Hepatocyte (in vitro differentiated cells): ENCODE measurements at regions not wholly inside any gene's neighbourhood (a gene's known extent, or its start where the extent isn't known, plus 50 kb on each side); places are given as distances from the start of the nearest gene placed in this dataset.

Source experiments
- DNase-seq: peaks from one replicate; pipeline ENCODE4 v3.0.0-alpha.2; 2016; ENCODE audit warnings: low spot score
- H2AFZ ChIP-seq: fragments of 200-600 bp; sonication (generic); 2 replicates; pipeline ENCODE4 v1.6.0; 2016; ENCODE audit warnings: antibody characterized with exemption, mild to moderate bottlenecking
- H3K27ac ChIP-seq: fragments of 200-600 bp; sonication (generic); 2 replicates; pipeline ENCODE4 v1.5.1; 2016; ENCODE audit warnings: mild to moderate bottlenecking
- H3K27me3 ChIP-seq: fragments of 200-600 bp; sonication (generic); 2 replicates; pipeline ENCODE4 v1.6.1; 2016
- H3K36me3 ChIP-seq: fragments of 200-600 bp; sonication (generic); replicated peaks from 2 replicates; pipeline ENCODE4 v1.5.1; 2016; ENCODE audit warnings: low read depth; ENCODE audit not compliant: insufficient read depth
- H3K4me1 ChIP-seq: fragments of 200-600 bp; sonication (generic); 2 replicates; pipeline ENCODE4 v1.5.1; 2016; ENCODE audit warnings: mild to moderate bottlenecking, moderate library complexity; ENCODE audit not compliant: insufficient read depth
- H3K4me2 ChIP-seq: fragments of 200-600 bp; sonication (generic); 2 replicates; pipeline ENCODE4 v1.6.0; 2016
- H3K4me3 ChIP-seq: fragments of 200-600 bp; sonication (generic); 2 replicates; pipeline ENCODE4 v1.5.1; 2016; ENCODE audit warnings: mild to moderate bottlenecking
- H3K79me2 ChIP-seq: fragments of 200-600 bp; sonication (generic); 2 replicates; pipeline ENCODE4 v1.6.0; 2017; ENCODE audit warnings: mild to moderate bottlenecking
- H3K9me2 ChIP-seq: fragments of 200-600 bp; sonication (generic); replicated peaks from 2 replicates; pipeline ENCODE4 v1.6.0; 2017; ENCODE audit warnings: mild to moderate bottlenecking; ENCODE audit not compliant: insufficient read depth
- H3K9me3 ChIP-seq: fragments of 200-600 bp; sonication (generic); 2 replicates; pipeline ENCODE4 v1.5.1; 2016; ENCODE audit warnings: low read depth, mild to moderate bottlenecking
- H4K20me1 ChIP-seq: fragments of 200-600 bp; sonication (generic); 2 replicates; pipeline ENCODE4 v1.6.0; 2016; ENCODE audit warnings: mild to moderate bottlenecking; ENCODE audit not compliant: insufficient read depth, poor library complexity, severe bottlenecking
- EZH2 ChIP-seq: fragments of 200-600 bp; sonication (generic); IDR thresholded peaks from 2 replicates; pipeline ENCODE4 v1.6.1; 2016; ENCODE audit warnings: antibody characterized with exemption, mild to moderate bottlenecking, borderline replicate concordance
- EZH2phosphoT487 ChIP-seq: fragments of 200-600 bp; sonication (generic); IDR thresholded peaks from one replicate; pipeline ENCODE4 v1.6.1; 2018; ENCODE audit warnings: antibody characterized with exemption, mild to moderate bottlenecking, low read depth, moderate library complexity; ENCODE audit not compliant: unreplicated experiment, severe bottlenecking
- whole genome bisulfite sequencing: methylation state at CpG from one replicate; pipeline ENCODE4 v1.1.6; 2016; ENCODE audit warnings: low lambda C conversion rate; ENCODE audit errors: missing lambda C conversion rate; 5-methylcytosine and 5-hydroxymethylcytosine counted together
- TF ChIP-seq, protein P1 (sequence below): fragments of 200-600 bp; sonication (generic); IDR thresholded peaks from 2 replicates; pipeline ENCODE4 v1.5.1; 2016; ENCODE audit warnings: antibody characterized with exemption, mild to moderate bottlenecking; ENCODE audit not compliant: poor library complexity

DNA sequence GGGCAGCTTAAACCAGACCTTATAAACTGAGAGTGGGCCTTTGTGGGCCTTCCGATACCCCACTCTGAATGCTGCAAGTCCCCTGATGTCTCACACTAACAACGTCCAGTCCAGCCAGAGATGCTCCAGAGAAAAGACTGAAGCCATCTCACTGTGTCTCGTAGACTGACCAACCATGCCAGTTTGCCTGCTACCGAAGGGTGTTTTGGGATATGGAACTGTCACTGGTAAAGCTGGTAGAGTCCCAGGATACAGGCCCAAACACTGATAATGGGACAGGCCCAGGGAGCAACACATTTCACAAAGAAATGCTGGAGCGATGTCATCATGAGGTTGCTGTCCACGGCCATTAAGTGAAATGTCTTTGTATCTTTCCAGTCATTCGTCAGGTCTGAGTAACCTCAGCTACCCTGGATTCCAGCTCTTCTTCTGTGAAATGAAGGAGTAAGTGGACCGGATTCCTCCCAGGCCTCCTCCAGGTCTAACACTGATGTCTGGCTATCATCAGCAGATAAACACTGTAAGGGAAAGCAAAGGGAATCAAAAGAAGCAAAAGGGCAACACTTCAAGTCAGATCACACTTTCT is 81.6 kb downstream of the SLC5A7 start:
- no peak overlapping the region for H3K4me3 ChIP-seq
- H2AFZ ChIP-seq = no peak overlapping the region
- H4K20me1 ChIP-seq = no peaks in the 10 kb centered on the region
- H3K27me3 ChIP-seq = no peaks in the 10 kb centered on the region
- 71% methylated on average over 8 of the region's 8 CpGs for WGBS
- no peaks in the 10 kb centered on the region for H3K79me2 ChIP-seq
- no peaks in the 10 kb centered on the region for H3K4me1 ChIP-seq
- no peaks in the 10 kb centered on the region for H3K9me2 ChIP-seq
- H3K27ac ChIP-seq = no peak overlapping the region
- DNase-seq = no peak
- H3K36me3 ChIP-seq = no peaks in the 10 kb centered on the region
- H3K9me3 ChIP-seq = no peaks in the 10 kb centered on the region
- TF ChIP-seq EZH2 = no peak
- TF ChIP-seq, protein P1, sequence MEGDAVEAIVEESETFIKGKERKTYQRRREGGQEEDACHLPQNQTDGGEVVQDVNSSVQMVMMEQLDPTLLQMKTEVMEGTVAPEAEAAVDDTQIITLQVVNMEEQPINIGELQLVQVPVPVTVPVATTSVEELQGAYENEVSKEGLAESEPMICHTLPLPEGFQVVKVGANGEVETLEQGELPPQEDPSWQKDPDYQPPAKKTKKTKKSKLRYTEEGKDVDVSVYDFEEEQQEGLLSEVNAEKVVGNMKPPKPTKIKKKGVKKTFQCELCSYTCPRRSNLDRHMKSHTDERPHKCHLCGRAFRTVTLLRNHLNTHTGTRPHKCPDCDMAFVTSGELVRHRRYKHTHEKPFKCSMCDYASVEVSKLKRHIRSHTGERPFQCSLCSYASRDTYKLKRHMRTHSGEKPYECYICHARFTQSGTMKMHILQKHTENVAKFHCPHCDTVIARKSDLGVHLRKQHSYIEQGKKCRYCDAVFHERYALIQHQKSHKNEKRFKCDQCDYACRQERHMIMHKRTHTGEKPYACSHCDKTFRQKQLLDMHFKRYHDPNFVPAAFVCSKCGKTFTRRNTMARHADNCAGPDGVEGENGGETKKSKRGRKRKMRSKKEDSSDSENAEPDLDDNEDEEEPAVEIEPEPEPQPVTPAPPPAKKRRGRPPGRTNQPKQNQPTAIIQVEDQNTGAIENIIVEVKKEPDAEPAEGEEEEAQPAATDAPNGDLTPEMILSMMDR = no peak
- no peak for TF ChIP-seq EZH2phosphoT487
- no peak overlapping the region for H3K4me2 ChIP-seq

- WGBS = 78% methylated on average over 8 of the region's 8 CpGs
- H3K4me3 ChIP-seq = no peak overlapping the region
- no peaks in the 10 kb centered on the region for H3K79me2 ChIP-seq
- TF ChIP-seq EZH2phosphoT487 (no peak), EZH2 (no peak)
- TF ChIP-seq, protein P1 = no peak
- no peaks in the 10 kb centered on the region for H3K9me2 ChIP-seq
- H4K20me1 ChIP-seq = no peaks in the 10 kb centered on the region
- no peaks in the 10 kb centered on the region for H3K36me3 ChIP-seq
- H3K27ac ChIP-seq = no peak overlapping the region
- H2AFZ ChIP-seq = no peak overlapping the region
- no peak overlapping the region for H3K4me2 ChIP-seq
- H3K9me3 ChIP-seq = no peaks in the 10 kb centered on the region
- H3K27me3 ChIP-seq = no peaks in the 10 kb centered on the region
- DNase-seq = no peak
- H3K4me1 ChIP-seq = no peaks in the 10 kb centered on the region
Measured at GRCh38 chr2:108069515-108070310, 83.4 kb downstream of the SLC5A7 start.

DNA sequence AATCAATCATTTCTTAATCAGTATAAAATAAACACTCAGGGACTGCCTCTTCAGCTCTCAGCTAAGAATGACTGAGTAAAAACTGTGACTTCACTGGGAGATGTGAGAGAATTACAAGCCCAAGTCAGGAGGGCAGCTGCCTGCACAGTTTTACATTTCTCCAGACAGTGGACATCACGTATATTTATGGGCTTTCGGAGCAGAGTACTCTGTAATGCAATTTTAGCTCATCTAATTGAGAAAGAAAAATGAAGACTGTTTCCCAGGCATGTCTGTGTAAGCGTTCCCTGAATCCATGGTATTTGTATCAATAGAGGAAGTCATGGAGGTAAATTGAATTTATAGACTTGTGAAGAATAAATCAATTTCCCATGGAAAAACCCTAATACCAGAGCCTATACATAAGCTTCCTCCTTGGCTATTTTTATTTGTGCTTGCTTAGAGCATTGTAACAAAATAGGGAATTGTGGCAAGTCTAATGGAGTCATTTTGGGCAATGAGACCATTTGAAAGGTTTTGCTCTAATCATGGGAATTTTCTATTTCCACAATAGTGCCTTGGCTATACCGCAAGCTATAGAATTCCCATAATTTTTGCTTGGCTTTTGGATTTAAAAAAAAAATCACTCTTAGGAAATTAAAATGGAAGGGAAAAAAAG is 87.2 kb downstream of the SLC5A7 start:
- Histone ChIP-seq H3K36me3 (no peaks in the 10 kb centered on the region), H3K79me2 (no peaks in the 10 kb centered on the region), H3K27ac (no peak overlapping the region), H3K4me3 (no peak overlapping the region), H2AFZ (no peak overlapping the region), H3K4me2 (no peak overlapping the region), H3K27me3 (no peaks in the 10 kb centered on the region), H3K9me3 (no peaks in the 10 kb centered on the region), H3K4me1 (no peaks in the 10 kb centered on the region), H4K20me1 (no peaks in the 10 kb centered on the region), H3K9me2 (no peaks in the 10 kb centered on the region)
- no peak for DNase-seq
- TF ChIP-seq EZH2 (no peak), EZH2phosphoT487 (no peak)
- TF ChIP-seq, protein P1 = no peak
- WGBS = 79% methylated on average over 4 of the region's 4 CpGs
